ENCODE measurements at regions not wholly inside any gene's neighbourhood (a gene's known extent, or its start where the extent isn't known, plus 50 kb on each side); places are given as distances from the start of the nearest gene placed in this dataset.

GRCh38 chr13:88857256-88857655, 1186.1 kb downstream of the SLITRK5 start:
- H3K4me2 ChIP-seq (ENCODE audit: insufficient read depth, low read length), result no peak overlapping the region
- no peak overlapping the region for H3K4me3 ChIP-seq (ENCODE audit: insufficient read depth, low read length)
- H3K27ac ChIP-seq (ENCODE audit: low read depth, low read length), result no peak overlapping the region
- H3K9me3 ChIP-seq (ENCODE audit: low read depth, low read length), result no peaks in the 10 kb centered on the region
- no peak overlapping the region for H2AFZ ChIP-seq (ENCODE audit: low read length)
- no peaks in the 10 kb centered on the region for H3K79me2 ChIP-seq (ENCODE audit: insufficient read depth, low read length)
- DNase-seq (ENCODE audit: insufficient read length, low spot score, missing footprints), result no peak
- no peaks in the 10 kb centered on the region for H3K27me3 ChIP-seq (ENCODE audit: insufficient read depth, low read length)
- TF ChIP-seq CTCF (IDR thresholded peaks at IDR 0.05; ENCODE audit: extremely low read depth, low read depth, low read length), result no peak
- no peaks in the 10 kb centered on the region for H3K4me1 ChIP-seq (ENCODE audit: insufficient read depth, low read length)
- no peaks in the 10 kb centered on the region for H3K36me3 ChIP-seq (ENCODE audit: insufficient read depth, low read length)
- no peaks in the 10 kb centered on the region for H4K20me1 ChIP-seq (ENCODE audit: insufficient read depth, low read length)

GRCh38 chr13:88862095-88862620, 1191.0 kb downstream of the SLITRK5 start:
- Histone ChIP-seq H3K27me3 (ENCODE audit: insufficient read depth, low read length) (no peaks in the 10 kb centered on the region), H3K9me3 (ENCODE audit: low read depth, low read length) (no peaks in the 10 kb centered on the region), H3K4me3 (ENCODE audit: insufficient read depth, low read length) (no peak overlapping the region), H3K36me3 (ENCODE audit: insufficient read depth, low read length) (no peaks in the 10 kb centered on the region), H3K4me1 (ENCODE audit: insufficient read depth, low read length) (no peaks in the 10 kb centered on the region), H3K27ac (ENCODE audit: low read depth, low read length) (no peak overlapping the region), H3K79me2 (ENCODE audit: insufficient read depth, low read length) (no peaks in the 10 kb centered on the region), H3K4me2 (ENCODE audit: insufficient read depth, low read length) (no peak overlapping the region), H2AFZ (ENCODE audit: low read length) (no peak overlapping the region), H4K20me1 (ENCODE audit: insufficient read depth, low read length) (no peaks in the 10 kb centered on the region)
- DNase-seq (ENCODE audit: insufficient read length, low spot score, missing footprints), result no peak
- TF ChIP-seq CTCF (IDR thresholded peaks at IDR 0.05; ENCODE audit: extremely low read depth, low read depth, low read length), result no peak

DNA sequence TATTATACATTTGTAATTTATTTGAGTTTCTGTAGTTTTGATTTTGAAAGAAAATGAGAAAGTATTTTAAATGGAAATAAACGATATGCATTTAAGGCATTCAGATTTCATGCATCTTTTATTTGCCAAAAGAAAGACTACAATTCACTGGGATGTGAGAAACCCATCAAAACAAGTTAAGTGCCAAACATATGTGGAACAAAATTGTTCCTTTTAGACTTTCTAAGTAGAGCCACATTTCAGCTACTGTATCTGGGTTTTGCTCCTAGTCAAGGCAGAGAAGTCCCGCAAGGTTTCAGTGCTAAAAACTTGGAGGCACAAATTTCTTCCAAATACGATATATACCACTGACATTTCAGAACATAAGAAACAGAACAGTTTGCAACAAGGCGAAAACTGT, 1191.9 kb downstream of the SLITRK5 start:
- no peak for TF ChIP-seq CTCF (IDR thresholded peaks at IDR 0.05; ENCODE audit: extremely low read depth, low read depth, low read length)
- Histone ChIP-seq H3K4me3 (ENCODE audit: insufficient read depth, low read length) (no peak overlapping the region), H3K4me2 (ENCODE audit: insufficient read depth, low read length) (no peak overlapping the region), H3K9me3 (ENCODE audit: low read depth, low read length) (no peaks in the 10 kb centered on the region), H3K27me3 (ENCODE audit: insufficient read depth, low read length) (no peaks in the 10 kb centered on the region), H3K27ac (ENCODE audit: low read depth, low read length) (no peak overlapping the region), H3K36me3 (ENCODE audit: insufficient read depth, low read length) (no peaks in the 10 kb centered on the region), H3K79me2 (ENCODE audit: insufficient read depth, low read length) (no peaks in the 10 kb centered on the region), H3K4me1 (ENCODE audit: insufficient read depth, low read length) (no peaks in the 10 kb centered on the region), H2AFZ (ENCODE audit: low read length) (no peak overlapping the region), H4K20me1 (ENCODE audit: insufficient read depth, low read length) (no peaks in the 10 kb centered on the region)
- no peak for DNase-seq (ENCODE audit: insufficient read length, low spot score, missing footprints)

- Histone ChIP-seq H3K27ac (ENCODE audit: low read depth, low read length) (no peak overlapping the region), H3K27me3 (ENCODE audit: insufficient read depth, low read length) (no peaks in the 10 kb centered on the region), H3K9me3 (ENCODE audit: low read depth, low read length) (peaks cover 3% of the 10 kb centered on the region), H3K79me2 (ENCODE audit: insufficient read depth, low read length) (no peaks in the 10 kb centered on the region), H3K4me2 (ENCODE audit: insufficient read depth, low read length) (no peak overlapping the region), H4K20me1 (ENCODE audit: insufficient read depth, low read length) (no peaks in the 10 kb centered on the region), H3K36me3 (ENCODE audit: insufficient read depth, low read length) (no peaks in the 10 kb centered on the region), H2AFZ (ENCODE audit: low read length) (no peak overlapping the region), H3K4me3 (ENCODE audit: insufficient read depth, low read length) (no peak overlapping the region), H3K4me1 (ENCODE audit: insufficient read depth, low read length) (no peaks in the 10 kb centered on the region)
- TF ChIP-seq CTCF (IDR thresholded peaks at IDR 0.05; ENCODE audit: extremely low read depth, low read depth, low read length), result no peak
- DNase-seq (ENCODE audit: insufficient read length, low spot score, missing footprints), result no peak
These were observed 1195.0 kb downstream of the SLITRK5 start for GRCh38 chr13:88866195-88866594.

Data from osteoblast (primary cell).